HG03342 (cell line): ENCODE measurements at regions not wholly inside any gene's neighbourhood (a gene's known extent, or its start where the extent isn't known, plus 50 kb on each side); places are given as distances from the start of the nearest gene placed in this dataset.

Experiments used
- ATAC-seq: cut with Tn5 transposase; IDR thresholded peaks from one replicate; pipeline ENCODE4 v1.9.1; 2021; ENCODE audit warnings: mild to moderate bottlenecking, moderate library complexity; ENCODE audit not compliant: unreplicated experiment

- no peak for ATAC-seq
Measured at GRCh38 chr14:66388516-66388915, 97.7 kb upstream of the CCDC196 start.

- ATAC-seq: no peak
Measured at GRCh38 chr14:66389481-66389880, 96.7 kb upstream of the CCDC196 start.

- ATAC-seq: no peak
Measured at GRCh38 chr14:66395300-66395699, 90.9 kb upstream of the CCDC196 start.

GRCh38 chr14:66396164-66396563 lies 90.0 kb upstream of the CCDC196 start:
- no peak for ATAC-seq

GRCh38 chr14:66398437-66398836 lies 87.7 kb upstream of the CCDC196 start:
- no peak for ATAC-seq

- ATAC-seq: no peak
Measured at GRCh38 chr14:66401449-66402095, 84.6 kb upstream of the CCDC196 start.

GRCh38 chr14:66403183-66403582 lies 83.0 kb upstream of the CCDC196 start:
- no peak for ATAC-seq

GRCh38 chr14:66404051-66404545 lies 82.1 kb upstream of the CCDC196 start:
- no peak for ATAC-seq

GRCh38 chr14:66405158-66405557 lies 81.0 kb upstream of the CCDC196 start:
- no peak for ATAC-seq

GRCh38 chr14:66413901-66414300 lies 72.3 kb upstream of the CCDC196 start:
- ATAC-seq: no peak

- ATAC-seq: no peak
Measured at GRCh38 chr14:66414511-66414910, 71.7 kb upstream of the CCDC196 start.

GRCh38 chr14:66420251-66421006 lies 65.7 kb upstream of the CCDC196 start:
- no peak for ATAC-seq

- ATAC-seq: no peak
Measured at GRCh38 chr14:66421990-66422946, 63.9 kb upstream of the CCDC196 start.

- no peak for ATAC-seq
Measured at GRCh38 chr14:66425402-66425801, 60.8 kb upstream of the CCDC196 start.

GRCh38 chr14:66426451-66426850 lies 59.7 kb upstream of the CCDC196 start:
- no peak for ATAC-seq

- ATAC-seq: no peak
Measured at GRCh38 chr14:66432334-66432733, 53.8 kb upstream of the CCDC196 start.

- no peak for ATAC-seq
Measured at GRCh38 chr14:66434464-66434863, 51.7 kb upstream of the CCDC196 start.

- no peak for ATAC-seq
Measured at GRCh38 chr14:66435683-66436082, 50.5 kb upstream of the CCDC196 start.
